ENCODE measurements at regions not wholly inside any gene's neighbourhood (a gene's known extent, or its start where the extent isn't known, plus 50 kb on each side); places are given as distances from the start of the nearest gene placed in this dataset.

- ChIA-PET CTCF (no interaction called here), POLR2A (no interaction called here)
- Mint-ChIP-seq H3K36me3 (ENCODE audit: low read depth) (no peaks in the 10 kb centered on the region), H3K4me3 (no peak overlapping the region), H3K4me1 (ENCODE audit: low read depth) (no peaks in the 10 kb centered on the region), H3K27me3 (no peaks in the 10 kb centered on the region), H3K27ac (no peak overlapping the region), H3K9me3 (peaks cover 3% of the 10 kb centered on the region)
- H3K27ac ChIP-seq (ENCODE audit: low read depth in 1 of 2, low read length in 2 of 2): no peak overlapping the region
- no peaks in the 10 kb centered on the region for H3K27me3 ChIP-seq (ENCODE audit: control insufficient read depth in 1 of 2, insufficient read depth in 2 of 2, low read length in 2 of 2)
- H3K36me3 ChIP-seq (ENCODE audit: insufficient read depth, low read length): no peaks in the 10 kb centered on the region
- DNase-seq (no peak), ATAC-seq (ENCODE audit: poor library complexity) (no peak)
- H3K4me1 ChIP-seq (ENCODE audit: insufficient read depth, low read length): no peaks in the 10 kb centered on the region
- no peak overlapping the region for H3K4me3 ChIP-seq (ENCODE audit: low read length)
- H3K9me3 ChIP-seq (ENCODE audit: control insufficient read depth in 1 of 2, insufficient read depth in 1 of 2, low read length in 2 of 2): peaks cover 0 to 10% of the 10 kb centered on the region in 2 experiments
- intact Hi-C loops (cut with DNase I, micrococcal nuclease): no loop called here
- no peak for TF ChIP-seq CTCF (IDR thresholded peaks at IDR 0.05)
Measured at GRCh38 chr13:65834897-65835296, 1395.2 kb downstream of the PCDH9 start.

DNA sequence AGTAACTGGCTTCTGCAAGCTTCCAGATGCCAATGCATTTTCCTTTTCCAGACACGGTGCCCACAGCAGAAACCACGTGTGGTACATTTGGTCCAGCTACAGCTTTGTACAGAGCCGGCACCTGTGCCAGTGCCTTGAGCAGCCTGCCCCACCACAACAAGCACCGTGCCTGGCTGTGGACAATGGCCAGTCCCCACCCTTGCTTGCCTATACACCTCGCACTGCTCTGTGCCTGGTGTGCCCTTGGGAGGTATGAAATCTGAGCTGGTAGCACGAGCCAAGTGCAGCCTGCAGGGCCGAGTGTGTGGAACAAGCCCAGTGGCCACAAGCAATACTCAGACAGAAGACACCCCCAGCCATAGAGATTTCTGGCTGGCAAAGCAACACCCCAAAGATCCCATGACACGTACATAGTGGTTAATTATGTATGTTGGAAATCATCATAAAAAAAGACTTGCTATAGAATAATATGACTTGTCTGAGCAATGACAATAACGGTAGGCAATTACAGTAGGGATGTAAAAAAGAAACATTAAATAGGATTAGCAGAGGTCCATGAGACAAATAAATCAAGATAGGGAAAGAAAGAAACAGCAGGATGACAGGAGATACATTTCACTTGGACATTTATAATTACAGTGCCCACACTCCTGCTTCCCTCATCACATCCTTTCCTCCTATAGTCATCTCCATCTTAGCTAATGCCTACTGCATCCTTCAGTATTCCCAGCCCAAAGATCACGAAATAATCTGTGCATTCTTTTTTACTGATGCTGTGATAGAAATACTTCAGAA is 1399.5 kb downstream of the PCDH9 start:
- H3K4me3 Mint-ChIP-seq: no peak overlapping the region
- intact Hi-C loops (cut with DNase I, micrococcal nuclease): no loop called here
- Histone ChIP-seq H3K27ac (ENCODE audit: low read depth in 1 of 2, low read length in 2 of 2) (no peak overlapping the region), H3K27me3 (ENCODE audit: control insufficient read depth in 1 of 2, insufficient read depth in 2 of 2, low read length in 2 of 2) (no peaks in the 10 kb centered on the region), H3K36me3 (ENCODE audit: insufficient read depth, low read length) (no peaks in the 10 kb centered on the region), H3K4me1 (ENCODE audit: insufficient read depth, low read length) (no peaks in the 10 kb centered on the region), H3K4me3 (ENCODE audit: low read length) (no peak overlapping the region), H3K9me3 (ENCODE audit: control insufficient read depth in 1 of 2, insufficient read depth in 1 of 2, low read length in 2 of 2) (peaks cover 0 to 19% of the 10 kb centered on the region in 2 experiments)
- H3K9me3 Mint-ChIP-seq: no peaks in the 10 kb centered on the region
- ATAC-seq (ENCODE audit: poor library complexity) (no peak), DNase-seq (no peak)
- ChIA-PET POLR2A (no interaction called here), CTCF (no interaction called here)
- H3K27ac Mint-ChIP-seq: no peak overlapping the region
- H3K36me3 Mint-ChIP-seq (ENCODE audit: low read depth): no peaks in the 10 kb centered on the region
- no peaks in the 10 kb centered on the region for H3K27me3 Mint-ChIP-seq
- no peaks in the 10 kb centered on the region for H3K4me1 Mint-ChIP-seq (ENCODE audit: low read depth)
- TF ChIP-seq CTCF (IDR thresholded peaks at IDR 0.05): no peak

- H3K4me1 Mint-ChIP-seq (ENCODE audit: low read depth): no peaks in the 10 kb centered on the region
Measured at GRCh38 chr13:65829241-65830008, 1400.7 kb downstream of the PCDH9 start.

More at GRCh38 chr13:65829241-65830008, 1400.7 kb downstream of the PCDH9 start:
- Histone ChIP-seq H3K36me3 (ENCODE audit: insufficient read depth, low read length) (no peaks in the 10 kb centered on the region), H3K4me1 (ENCODE audit: insufficient read depth, low read length) (no peaks in the 10 kb centered on the region), H3K27ac (ENCODE audit: low read depth in 1 of 2, low read length in 2 of 2) (no peak overlapping the region), H3K9me3 (ENCODE audit: control insufficient read depth in 1 of 2, insufficient read depth in 1 of 2, low read length in 2 of 2) (peaks cover 0 to 19% of the 10 kb centered on the region in 2 experiments), H3K27me3 (ENCODE audit: control insufficient read depth in 1 of 2, insufficient read depth in 2 of 2, low read length in 2 of 2) (no peaks in the 10 kb centered on the region), H3K4me3 (ENCODE audit: low read length) (no peak overlapping the region)
- DNase-seq: no peak
- Mint-ChIP-seq H3K36me3 (ENCODE audit: low read depth) (no peaks in the 10 kb centered on the region), H3K27me3 (no peaks in the 10 kb centered on the region), H3K27ac (no peak overlapping the region), H3K4me3 (no peak overlapping the region), H3K9me3 (no peaks in the 10 kb centered on the region)
- no peak for ATAC-seq (ENCODE audit: poor library complexity)
- no peak for TF ChIP-seq CTCF (IDR thresholded peaks at IDR 0.05)
- POLR2A ChIA-PET: no interaction called here
- CTCF ChIA-PET: no interaction called here
- intact Hi-C loops (cut with DNase I, micrococcal nuclease): no loop called here
